Kidney epithelial cell (primary cell): ENCODE measurements at regions not wholly inside any gene's neighbourhood (a gene's known extent, or its start where the extent isn't known, plus 50 kb on each side); places are given as distances from the start of the nearest gene placed in this dataset.

ENCODE experiments used
- DNase-seq: peaks from one replicate; pipeline ENCODE4 v3.0.0-alpha.2; 2010; ENCODE audit warnings: low read depth
- H3K27me3 ChIP-seq: 2 replicates; pipeline ENCODE4 v1.6.0; 2011; ENCODE audit warnings: low read length; ENCODE audit not compliant: control insufficient read depth, insufficient read depth
- H3K36me3 ChIP-seq: 2 replicates; pipeline ENCODE4 v1.5.1; 2011; ENCODE audit warnings: low read length; ENCODE audit not compliant: control insufficient read depth, insufficient read depth
- H3K4me3 ChIP-seq: 2 replicates; pipeline ENCODE4 v1.5.1; 2011; ENCODE audit warnings: low read depth, mild to moderate bottlenecking, control low read depth, low read length
- CTCF ChIP-seq: IDR thresholded peaks from 2 replicates; pipeline ENCODE4 v1.5.1; 2011; ENCODE audit warnings: mild to moderate bottlenecking, moderate library complexity, low read length, control low read depth, inconsistent platforms; ENCODE audit not compliant: insufficient read depth, poor library complexity, severe bottlenecking

- no peaks in the 10 kb centered on the region for H3K36me3 ChIP-seq
- no peak for DNase-seq
- TF ChIP-seq CTCF = no peak
- H3K4me3 ChIP-seq = no peak overlapping the region
- H3K27me3 ChIP-seq = no peaks in the 10 kb centered on the region
Observed at GRCh38 chr2:128526455-128526976, 207.8 kb upstream of the HS6ST1 start.

GRCh38 chr2:128528133-128528532 is 209.5 kb upstream of the HS6ST1 start:
- no peak for TF ChIP-seq CTCF
- no peak for DNase-seq
- Histone ChIP-seq H3K27me3 (no peaks in the 10 kb centered on the region), H3K36me3 (no peaks in the 10 kb centered on the region), H3K4me3 (no peak overlapping the region)

GRCh38 chr2:128530025-128530573 is 211.4 kb upstream of the HS6ST1 start:
- no peaks in the 10 kb centered on the region for H3K27me3 ChIP-seq
- no peak overlapping the region for H3K4me3 ChIP-seq
- H3K36me3 ChIP-seq = no peaks in the 10 kb centered on the region
- no peak for TF ChIP-seq CTCF
- DNase-seq = no peak

GRCh38 chr2:128531856-128532255 is 213.2 kb upstream of the HS6ST1 start:
- Histone ChIP-seq H3K4me3 (no peak overlapping the region), H3K36me3 (no peaks in the 10 kb centered on the region), H3K27me3 (no peaks in the 10 kb centered on the region)
- DNase-seq = no peak
- TF ChIP-seq CTCF = no peak

- TF ChIP-seq CTCF = no peak
- DNase-seq = no peak
- H3K27me3 ChIP-seq = no peaks in the 10 kb centered on the region
- H3K36me3 ChIP-seq = no peaks in the 10 kb centered on the region
- no peak overlapping the region for H3K4me3 ChIP-seq
Observed at GRCh38 chr2:128533101-128533500, 214.4 kb upstream of the HS6ST1 start.
